ENCODE measurements at regions not wholly inside any gene's neighbourhood (a gene's known extent, or its start where the extent isn't known, plus 50 kb on each side); places are given as distances from the start of the nearest gene placed in this dataset.

DNA sequence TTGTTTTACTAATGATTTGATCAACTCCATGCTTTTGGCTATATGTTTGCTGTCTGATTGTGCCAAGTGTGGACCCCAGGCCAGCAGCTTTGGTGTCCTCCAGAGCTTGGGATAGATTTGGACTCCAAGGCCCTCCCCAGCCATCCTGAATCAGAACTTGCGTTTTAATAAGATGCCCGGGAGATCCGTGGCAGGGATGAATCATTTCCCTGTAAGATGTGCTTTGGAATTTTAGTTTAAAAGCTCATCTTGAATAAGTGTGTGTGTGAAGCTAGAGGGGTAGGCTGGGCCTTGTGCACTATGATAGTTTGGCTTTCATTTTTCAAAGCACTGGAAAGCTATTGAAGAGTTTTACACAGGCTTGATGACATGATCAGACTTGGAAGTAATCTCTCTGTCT lies 66.2 kb upstream of the SDK1 start:
- no peak for DNase-seq

DNA sequence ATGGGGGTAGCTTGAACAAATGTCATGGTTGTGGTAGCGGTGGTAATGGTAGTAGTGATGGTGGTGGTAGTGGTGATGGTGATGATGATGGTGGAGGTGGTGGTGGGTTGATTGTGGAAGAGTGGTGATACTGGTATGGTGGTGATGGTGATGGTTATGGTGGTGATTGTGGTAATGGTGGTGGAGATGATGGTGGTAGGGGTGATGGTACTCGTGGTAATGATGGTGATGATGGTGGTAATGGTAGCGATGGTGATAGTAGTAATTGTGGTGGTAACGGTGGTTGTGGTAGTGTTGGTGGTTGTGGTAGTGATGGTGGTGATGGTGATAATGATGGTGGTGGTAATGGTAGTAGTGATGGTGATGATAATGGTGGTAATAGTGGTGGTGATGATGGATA lies 65.7 kb upstream of the SDK1 start:
- DNase-seq, result no peak

DNA sequence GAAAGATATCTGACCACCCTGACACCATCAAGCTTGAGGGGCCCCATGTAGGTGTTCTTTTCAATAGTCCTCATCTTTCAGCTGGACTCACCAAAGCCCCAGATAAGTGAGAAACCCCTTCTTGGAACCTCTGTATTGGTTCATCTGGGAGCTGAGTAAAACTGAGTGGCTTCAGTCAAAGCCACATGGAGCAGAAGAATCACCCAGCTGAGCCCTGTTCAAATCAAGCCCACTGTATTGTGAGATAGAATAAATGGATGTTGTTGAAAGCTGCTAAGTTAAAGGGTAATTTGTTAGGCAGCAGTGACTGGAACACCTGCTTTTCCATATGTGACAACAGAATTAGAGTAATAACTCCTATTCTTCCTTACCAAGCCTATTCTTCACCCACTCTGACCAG lies 64.8 kb upstream of the SDK1 start:
- DNase-seq, result no peak

GRCh38 chr7:3238525-3239210 lies 62.4 kb upstream of the SDK1 start:
- no peak for DNase-seq

GRCh38 chr7:3239291-3239691 lies 61.8 kb upstream of the SDK1 start:
- no peak for DNase-seq

GRCh38 chr7:3240826-3241430 lies 60.1 kb upstream of the SDK1 start:
- DNase-seq, result no peak

- DNase-seq, result no peak
Measured at GRCh38 chr7:3241686-3242258, 59.3 kb upstream of the SDK1 start.

- no peak for DNase-seq
Measured at GRCh38 chr7:3242398-3242972, 58.6 kb upstream of the SDK1 start.

DNA sequence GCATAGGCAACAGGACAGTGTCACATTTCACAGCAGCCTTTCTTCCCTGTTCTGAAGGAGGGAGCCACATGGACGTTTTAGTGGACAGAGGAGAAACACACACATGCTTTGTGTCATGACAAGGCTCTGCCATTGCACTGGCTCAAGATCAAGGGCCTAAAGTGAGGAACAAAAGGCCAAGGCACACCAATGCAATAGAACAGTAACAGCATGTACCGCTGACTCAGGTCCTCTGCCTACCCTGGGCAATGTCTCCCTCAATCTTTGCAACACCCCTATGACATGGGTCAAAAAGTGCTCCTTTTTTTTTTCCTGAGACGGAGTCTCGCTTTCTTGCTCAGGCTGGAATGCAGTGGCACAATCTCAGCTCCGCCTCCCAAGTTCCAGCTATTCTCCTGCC lies 57.8 kb upstream of the SDK1 start:
- no peak for DNase-seq

- no peak for DNase-seq
Measured at GRCh38 chr7:3243680-3244079, 57.4 kb upstream of the SDK1 start.

DNA sequence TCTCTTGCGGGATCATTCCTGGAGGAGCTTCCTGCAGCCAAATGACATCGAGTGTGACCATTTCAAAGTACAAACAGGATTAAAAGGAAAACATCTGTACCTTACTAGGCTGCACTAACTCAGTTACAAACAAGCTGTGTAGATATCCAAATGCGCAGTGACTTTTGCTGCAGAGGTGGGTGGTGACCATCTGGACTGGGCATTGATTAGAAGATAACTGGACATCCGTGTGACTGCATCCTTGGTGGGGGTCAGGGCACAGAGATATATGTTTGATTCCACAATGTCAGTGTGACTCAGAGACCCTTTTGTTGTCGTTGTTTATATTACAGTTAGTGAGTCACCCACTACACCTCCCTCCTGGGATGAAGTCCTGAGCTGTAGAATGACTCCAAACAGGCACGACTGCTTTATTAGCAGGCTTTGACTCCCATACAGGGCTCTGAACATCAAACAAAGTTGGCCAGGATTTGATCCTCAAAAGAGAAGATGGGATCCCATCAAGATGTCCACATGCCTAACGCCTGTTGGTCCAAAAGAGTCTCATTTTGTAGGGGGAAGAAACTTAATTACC lies 56.7 kb upstream of the SDK1 start:
- no peak for DNase-seq

GRCh38 chr7:3245077-3245476 lies 56.0 kb upstream of the SDK1 start:
- DNase-seq, result no peak

GRCh38 chr7:3245721-3246120 lies 55.3 kb upstream of the SDK1 start:
- no peak for DNase-seq

- DNase-seq, result no peak
Measured at GRCh38 chr7:3246127-3246526, 54.9 kb upstream of the SDK1 start.

DNA sequence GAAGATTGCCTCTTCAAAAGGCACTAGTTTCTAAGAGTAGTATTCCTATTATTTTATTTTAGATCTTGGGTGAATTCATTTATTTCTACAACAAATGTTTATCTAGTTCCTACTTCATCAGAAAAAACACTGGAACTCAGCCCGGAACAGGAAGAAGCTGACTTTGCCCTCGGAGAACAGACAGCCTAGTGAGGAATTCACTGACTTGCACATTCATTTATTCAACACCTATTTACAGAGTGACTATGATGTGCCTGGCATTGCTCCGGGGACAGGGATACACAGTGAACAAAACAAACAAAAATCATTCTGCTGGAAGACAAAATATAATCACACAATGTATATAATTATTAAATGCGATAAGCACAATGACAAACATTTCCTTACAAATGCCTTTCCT lies 54.4 kb upstream of the SDK1 start:
- no peak for DNase-seq

- DNase-seq, result no peak
Measured at GRCh38 chr7:3250725-3251124, 50.3 kb upstream of the SDK1 start.

Measured in inflammatory macrophage (primary cell).